Glomerular visceral epithelial cell (primary cell): ENCODE measurements at regions not wholly inside any gene's neighbourhood (a gene's known extent, or its start where the extent isn't known, plus 50 kb on each side); places are given as distances from the start of the nearest gene placed in this dataset.
"Not testable (repeated sequence)": the region's sequence is repeated elsewhere in the genome, so short reads cannot be mapped to it uniquely, and the experiment has no call there.

Source experiments
- DNase-seq: peaks from one replicate; pipeline ENCODE4 v3.0.0-alpha.2; 2016; ENCODE audit errors: extremely low spot score

GRCh38 chr4:49227941-49228340 is 241.9 kb downstream of the CWH43 start:
- DNase-seq: not testable (repeated sequence)

DNA sequence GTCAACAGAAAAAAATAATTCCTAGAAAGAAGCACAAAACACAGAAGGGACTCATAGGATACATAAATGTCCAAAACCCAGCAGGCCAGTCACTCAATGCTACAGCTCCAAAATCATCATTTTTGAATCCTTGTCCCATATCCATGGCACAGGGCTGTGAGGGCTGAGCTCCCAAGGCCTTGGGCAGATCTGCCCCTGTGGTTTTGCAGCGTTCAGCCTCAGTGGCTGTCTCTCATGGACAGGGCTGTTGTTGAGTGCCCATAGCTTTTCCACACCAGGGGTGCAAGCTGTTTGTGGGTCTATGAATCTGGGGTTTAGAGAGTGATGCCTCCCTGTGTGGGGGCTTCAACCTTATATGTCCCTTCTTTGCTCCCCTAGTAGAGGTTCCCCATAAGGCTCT is 243.2 kb downstream of the CWH43 start:
- not testable (repeated sequence) for DNase-seq

DNA sequence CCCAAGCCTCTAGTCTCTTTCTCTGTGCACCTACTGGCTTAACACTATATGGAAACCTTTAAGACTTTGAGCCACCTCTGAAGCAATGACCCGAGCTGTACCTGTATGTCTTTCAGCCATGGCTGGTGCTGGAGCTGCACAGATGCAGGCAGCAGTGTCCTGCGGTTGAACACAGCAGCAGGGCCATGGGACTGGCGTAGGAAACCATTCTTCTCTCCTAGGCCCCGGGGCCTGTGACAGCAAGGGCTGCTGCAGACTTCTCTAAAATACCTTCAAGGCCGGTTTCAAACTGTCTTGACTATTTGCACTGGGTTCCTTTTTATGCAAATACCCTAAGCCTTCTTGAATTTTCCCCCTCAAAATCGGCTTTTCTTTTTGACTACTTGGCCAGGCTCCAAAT is 243.6 kb downstream of the CWH43 start:
- DNase-seq: not testable (repeated sequence)

GRCh38 chr4:49233346-49233745 is 247.3 kb downstream of the CWH43 start:
- not testable (repeated sequence) for DNase-seq

GRCh38 chr4:49233749-49234148 is 247.7 kb downstream of the CWH43 start:
- DNase-seq: not testable (repeated sequence)

DNA sequence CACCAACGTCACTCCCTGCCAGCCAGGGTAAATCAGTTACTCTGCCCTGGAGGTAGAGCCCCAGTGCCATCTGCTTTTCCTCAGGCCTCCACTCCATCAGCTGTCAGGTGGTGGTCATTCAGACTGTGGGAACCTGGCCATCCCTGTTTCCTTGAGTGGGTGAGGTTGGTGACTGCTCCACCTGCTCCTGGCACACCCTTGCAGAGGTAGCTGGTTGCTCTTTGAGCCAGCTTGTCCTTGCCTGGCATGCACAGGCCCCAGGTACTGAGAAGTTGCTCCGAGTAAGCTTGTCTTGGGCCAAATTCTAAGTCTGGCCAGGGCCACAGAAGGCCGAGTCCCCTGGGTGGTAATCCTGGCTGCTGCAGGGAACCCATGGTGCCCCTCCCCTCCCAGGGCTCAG is 248.3 kb downstream of the CWH43 start:
- DNase-seq: not testable (repeated sequence)

- DNase-seq: not testable (repeated sequence)
Observed at GRCh38 chr4:49235413-49236160, 249.5 kb downstream of the CWH43 start.

DNA sequence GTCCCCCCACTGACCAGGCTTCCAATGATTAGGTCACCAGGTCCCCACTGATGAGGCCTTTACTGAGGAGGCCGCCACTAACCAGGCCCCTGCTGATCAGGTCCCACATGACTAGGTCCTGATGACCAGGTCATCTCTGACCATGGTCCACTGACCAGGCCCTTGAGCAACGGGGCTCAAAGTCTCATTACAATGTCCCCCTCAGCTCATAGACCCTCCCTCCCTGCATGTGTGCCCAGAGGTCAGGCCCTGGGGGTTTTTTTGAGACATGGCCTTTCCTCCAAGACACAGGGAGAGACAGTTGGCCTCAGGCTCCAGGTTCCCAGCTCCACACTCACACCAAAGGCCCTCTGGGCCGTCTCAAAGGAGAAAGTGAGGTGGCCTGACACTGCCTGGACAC is 250.4 kb downstream of the CWH43 start:
- DNase-seq: not testable (repeated sequence)

- DNase-seq: not testable (repeated sequence)
Observed at GRCh38 chr4:49241295-49241694, 255.2 kb downstream of the CWH43 start.

GRCh38 chr4:49262786-49263185 is 276.7 kb downstream of the CWH43 start:
- DNase-seq: not testable (repeated sequence)

GRCh38 chr4:49270435-49270834 is 284.4 kb downstream of the CWH43 start:
- not testable (repeated sequence) for DNase-seq

GRCh38 chr4:49270912-49271311 is 284.8 kb downstream of the CWH43 start:
- not testable (repeated sequence) for DNase-seq

GRCh38 chr4:49285905-49286304 is 299.8 kb downstream of the CWH43 start:
- DNase-seq: not testable (repeated sequence)

DNA sequence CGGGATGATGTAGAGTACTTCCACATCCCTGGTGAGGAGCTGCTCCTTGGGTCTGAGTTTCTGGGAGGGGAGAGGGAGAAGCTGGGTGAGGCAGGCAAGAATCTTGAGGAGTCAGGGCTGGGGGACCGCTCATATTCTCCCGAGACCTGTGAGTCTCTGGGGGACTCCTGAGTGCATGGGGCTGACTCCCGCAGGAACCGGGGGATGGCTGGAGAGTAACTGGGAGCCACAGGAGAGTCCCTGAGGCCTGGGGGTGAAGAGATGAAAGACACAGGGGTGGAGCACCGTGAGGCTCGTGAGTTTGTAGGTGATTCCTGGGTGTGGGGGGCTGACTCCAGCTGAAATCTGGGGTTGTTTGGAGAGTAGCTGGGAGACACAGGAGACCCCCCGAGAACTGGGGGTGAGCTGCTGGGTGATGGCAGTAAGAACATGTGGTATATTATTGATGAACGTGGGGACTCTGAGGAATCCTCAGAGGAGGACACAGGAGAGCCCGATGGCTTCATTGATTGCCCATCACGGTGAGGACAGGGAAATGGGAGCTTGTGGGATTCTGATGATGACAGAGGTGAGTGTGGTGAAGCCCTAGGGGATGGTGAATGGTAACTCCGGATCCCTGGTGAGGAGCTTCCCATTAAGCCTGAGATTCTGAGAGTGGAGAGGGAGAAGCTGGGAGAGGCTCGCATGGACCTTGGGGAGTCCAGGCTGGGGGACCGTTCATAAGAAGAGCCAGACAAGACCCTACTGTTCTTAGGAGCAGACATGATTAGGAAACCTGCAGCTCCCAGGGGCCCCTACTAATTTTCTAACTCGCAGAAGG is 301.1 kb downstream of the CWH43 start:
- peak; percentile 12 for DNase-seq

DNA sequence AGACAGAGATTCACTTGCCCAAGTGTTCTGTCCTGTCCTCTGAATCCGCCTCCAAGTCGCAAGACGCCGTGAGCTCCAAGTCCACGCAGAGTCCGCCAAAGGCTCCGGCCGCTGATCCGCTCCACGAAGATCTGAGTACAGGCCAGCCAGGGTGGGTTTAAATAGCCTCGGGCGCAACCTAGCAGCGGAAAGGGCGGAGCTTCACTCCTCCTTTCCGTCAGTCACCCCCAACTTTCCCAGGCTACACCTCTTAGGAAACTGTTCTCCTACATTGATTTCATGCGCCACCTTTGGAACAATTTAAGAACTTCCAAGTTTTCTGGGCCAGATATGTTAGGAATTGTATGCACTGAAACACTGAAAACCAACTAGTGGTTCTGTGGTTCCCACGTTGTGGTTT is 301.8 kb downstream of the CWH43 start:
- peak; percentile 23 for DNase-seq

GRCh38 chr4:49288796-49289195 is 302.7 kb downstream of the CWH43 start:
- peak; percentile 12 for DNase-seq

DNA sequence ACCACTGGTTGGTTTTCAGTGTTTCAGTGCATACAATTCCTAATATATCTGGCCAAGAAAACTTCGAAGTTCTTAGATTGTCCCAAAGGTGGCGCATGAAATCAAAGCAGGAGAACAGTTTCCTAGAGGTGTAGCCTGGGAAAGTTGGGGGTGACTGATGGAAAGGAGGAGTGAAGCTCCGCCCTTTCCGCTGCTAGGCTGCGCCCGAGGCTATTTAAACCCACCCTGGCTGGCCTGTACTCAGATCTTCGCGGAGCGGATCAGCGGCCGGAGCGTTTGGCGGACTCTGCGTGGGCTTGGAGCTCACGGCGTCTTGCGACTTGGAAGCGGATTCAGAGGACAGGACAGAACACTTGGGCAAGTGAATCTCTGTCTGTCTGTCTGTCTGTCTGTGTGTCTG is 328.7 kb downstream of the CWH43 start:
- DNase-seq: not testable (repeated sequence)

DNA sequence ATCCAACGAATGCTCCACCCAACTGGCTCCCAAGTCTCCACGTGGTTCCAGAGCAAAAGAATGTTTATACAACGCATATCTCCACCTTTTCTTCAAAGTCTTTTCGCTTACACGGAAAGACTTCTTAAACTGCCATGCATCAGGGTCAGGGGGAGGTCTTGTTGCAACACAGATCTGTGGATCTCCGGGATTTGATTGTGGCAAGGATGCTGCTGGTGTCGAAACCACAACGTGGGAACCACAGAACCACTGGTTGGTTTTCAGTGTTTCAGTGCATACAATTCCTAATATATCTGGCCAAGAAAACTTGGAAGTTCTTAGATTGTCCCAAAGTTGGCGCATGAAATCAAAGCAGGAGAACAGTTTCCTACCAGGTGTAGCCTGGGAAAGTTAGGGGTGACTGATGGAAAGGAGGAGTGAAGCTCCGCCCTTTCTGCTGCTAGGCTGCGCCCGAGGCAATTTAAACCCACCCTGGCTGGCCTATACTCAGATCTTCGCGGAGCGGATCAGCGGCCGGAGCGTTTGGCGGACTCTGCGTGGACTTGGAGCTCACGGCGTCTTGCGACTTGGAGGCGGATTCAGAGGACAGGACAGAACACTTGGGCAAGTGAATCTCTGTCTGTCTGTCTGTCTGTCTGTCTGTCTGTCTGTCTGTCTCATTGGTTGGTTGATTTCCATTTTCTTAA is 334.8 kb downstream of the CWH43 start:
- not testable (repeated sequence) for DNase-seq

GRCh38 chr4:49321511-49322300 is 335.6 kb downstream of the CWH43 start:
- DNase-seq: not testable (repeated sequence)

DNA sequence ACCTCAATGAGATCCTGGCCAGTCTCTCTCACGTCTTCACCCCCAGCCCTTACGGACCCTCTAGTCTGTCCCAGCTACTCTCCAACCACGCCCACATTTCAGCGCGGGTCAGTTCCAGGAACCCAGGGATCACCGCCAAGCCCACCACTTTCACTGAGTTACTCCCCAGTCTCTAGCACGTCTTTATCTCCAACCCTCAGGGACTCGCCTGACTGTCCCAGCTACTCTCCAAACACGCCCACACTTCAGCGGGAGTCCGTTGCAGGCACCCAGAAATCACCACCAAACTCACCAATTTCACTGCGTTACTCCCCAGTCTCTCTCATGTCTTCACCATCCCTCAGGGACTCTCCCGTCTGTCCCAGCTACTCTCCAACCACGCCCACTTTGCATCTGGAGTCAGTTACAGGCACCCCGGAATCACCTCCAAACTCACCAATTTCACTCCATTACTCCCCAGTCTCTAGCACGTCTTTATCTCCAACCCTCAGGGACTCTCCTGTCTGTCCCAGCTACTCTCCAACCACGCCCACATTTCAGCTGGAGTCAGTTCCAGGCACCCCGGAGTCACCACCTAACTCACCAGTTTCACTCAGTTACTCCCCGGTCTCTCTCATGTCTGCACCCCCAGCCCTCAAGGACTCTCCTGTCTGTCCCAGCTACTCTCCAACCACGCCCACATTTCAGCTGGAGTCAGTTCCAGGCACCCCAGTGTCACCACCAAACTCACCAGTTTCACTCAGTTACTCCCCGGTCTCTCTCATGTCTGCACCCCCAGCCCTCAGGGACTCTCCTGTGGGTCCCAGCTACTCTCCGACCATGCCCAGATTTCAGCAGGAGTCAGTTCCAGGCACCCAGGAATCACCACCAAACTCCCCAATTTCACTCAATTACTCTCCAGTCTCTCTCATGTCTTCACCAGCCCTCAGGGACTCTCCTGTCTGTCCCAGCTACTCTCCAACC is 336.8 kb downstream of the CWH43 start:
- not testable (repeated sequence) for DNase-seq
